H9 (cell line): ENCODE measurements at regions not wholly inside any gene's neighbourhood (a gene's known extent, or its start where the extent isn't known, plus 50 kb on each side); places are given as distances from the start of the nearest gene placed in this dataset.
A peak's percentile ranks its signal among the peaks of the same experiment; 100 is the strongest.
"Not testable (repeated sequence)": the region's sequence is repeated elsewhere in the genome, so short reads cannot be mapped to it uniquely, and the experiment has no call there.

ENCODE experiments used
- DNase-seq: peaks from one replicate; pipeline ENCODE4 v3.0.0-alpha.2; 2017
- H2AFZ ChIP-seq: one replicate; pipeline ENCODE4 v1.6.1; 2013; ENCODE audit warnings: mild to moderate bottlenecking, low read length, control low read depth, moderate library complexity
- H2AK5ac ChIP-seq: 2 replicates; pipeline ENCODE4 v1.6.1; 2013; ENCODE audit warnings: low read length, control low read depth, mixed read lengths; ENCODE audit not compliant: insufficient read length
- H2BK120ac ChIP-seq: one replicate; pipeline ENCODE4 v1.6.1; 2013; ENCODE audit warnings: low read depth, mild to moderate bottlenecking, low read length, control low read depth, inconsistent platforms; ENCODE audit not compliant: poor library complexity, severe bottlenecking
- H2BK12ac ChIP-seq: 2 replicates; pipeline ENCODE4 v1.6.1; 2013; ENCODE audit warnings: low read length, control low read depth, mixed read lengths, low read depth; ENCODE audit not compliant: insufficient read length
- H2BK15ac ChIP-seq: 2 replicates; pipeline ENCODE4 v1.6.1; 2013; ENCODE audit warnings: low read depth, low read length, control low read depth
- H2BK20ac ChIP-seq: one replicate; pipeline ENCODE4 v1.6.1; 2013; ENCODE audit warnings: low read depth, mild to moderate bottlenecking, low read length, control low read depth, inconsistent platforms; ENCODE audit not compliant: poor library complexity, severe bottlenecking
- H2BK5ac ChIP-seq: 2 replicates; pipeline ENCODE4 v1.6.1; 2013; ENCODE audit warnings: low read length, control low read depth, mixed read lengths; ENCODE audit not compliant: insufficient read length
- H3K14ac ChIP-seq: 2 replicates; pipeline ENCODE4 v1.6.1; 2013; ENCODE audit warnings: low read length, control low read depth; ENCODE audit not compliant: insufficient read depth
- H3K18ac ChIP-seq: 2 replicates; pipeline ENCODE4 v1.6.1; 2013; ENCODE audit warnings: low read depth, mild to moderate bottlenecking, mixed read lengths, low read length, control low read depth; ENCODE audit not compliant: insufficient read length
- H3K23ac ChIP-seq: 2 replicates; pipeline ENCODE4 v1.6.1; 2013; ENCODE audit warnings: low read length, control low read depth, mixed read lengths, low read depth; ENCODE audit not compliant: insufficient read length
- H3K23me2 ChIP-seq: 2 replicates; pipeline ENCODE4 v1.6.1; 2013; ENCODE audit warnings: low read depth, mild to moderate bottlenecking, mixed read lengths, low read length, control low read depth; ENCODE audit not compliant: insufficient read length, poor library complexity, severe bottlenecking
- H3K27ac ChIP-seq: 2 replicates; pipeline ENCODE4 v1.5.1; 2013; ENCODE audit warnings: low read length, control low read depth, mixed read lengths, low read depth; ENCODE audit not compliant: insufficient read length
- H3K27me3 ChIP-seq: 2 replicates; pipeline ENCODE4 v1.6.1; 2013; ENCODE audit warnings: low read length, control low read depth, inconsistent platforms; ENCODE audit not compliant: insufficient read depth
- H3K4ac ChIP-seq: 2 replicates; pipeline ENCODE4 v1.6.1; 2013; ENCODE audit warnings: low read depth, mild to moderate bottlenecking, control low read depth, inconsistent platforms, low read length, moderate library complexity
- H3K4me1 ChIP-seq: 2 replicates; pipeline ENCODE4 v1.6.1; 2013; ENCODE audit warnings: low read length, control low read depth, inconsistent platforms; ENCODE audit not compliant: insufficient read depth
- H3K4me2 ChIP-seq: 2 replicates; pipeline ENCODE4 v1.6.1; 2013; ENCODE audit warnings: low read length, control low read depth, mixed read lengths; ENCODE audit not compliant: insufficient read length, insufficient read depth
- H3K56ac ChIP-seq: 2 replicates; pipeline ENCODE4 v1.6.1; 2013; ENCODE audit warnings: low read depth, mild to moderate bottlenecking, mixed read lengths, low read length, control low read depth; ENCODE audit not compliant: insufficient read length
- H3K79me1 ChIP-seq: 2 replicates; pipeline ENCODE4 v1.6.1; 2013; ENCODE audit warnings: low read depth, mild to moderate bottlenecking, moderate library complexity, low read length, control low read depth, inconsistent platforms; ENCODE audit not compliant: insufficient read depth, poor library complexity, severe bottlenecking
- H3K79me2 ChIP-seq: 2 replicates; pipeline ENCODE4 v1.6.1; 2013; ENCODE audit warnings: low read length, control low read depth, inconsistent platforms; ENCODE audit not compliant: insufficient read depth
- H3K9ac ChIP-seq: 2 replicates; pipeline ENCODE4 v1.6.1; 2013; ENCODE audit warnings: low read length, control low read depth, mixed read lengths; ENCODE audit not compliant: insufficient read length; ENCODE audit errors: extremely low read depth
- H3K9me3 ChIP-seq: one replicate; pipeline ENCODE4 v1.6.1; 2013; ENCODE audit warnings: low read depth, low read length, inconsistent platforms; ENCODE audit not compliant: control insufficient read depth
- H3T11ph ChIP-seq: one replicate; pipeline ENCODE4 v1.6.1; 2013; ENCODE audit warnings: mild to moderate bottlenecking, low read length, control low read depth, inconsistent platforms
- H4K20me1 ChIP-seq: one replicate; pipeline ENCODE4 v1.6.1; 2013; ENCODE audit not compliant: control insufficient read depth, insufficient read length, insufficient read depth
- H4K5ac ChIP-seq: 2 replicates; pipeline ENCODE4 v1.6.1; 2013; ENCODE audit warnings: low read depth, mild to moderate bottlenecking, mixed read lengths, low read length, control low read depth; ENCODE audit not compliant: insufficient read length
- H4K8ac ChIP-seq: replicated peaks from 2 replicates; pipeline ENCODE4 v1.6.1; 2013; ENCODE audit warnings: low read length, control low read depth, mixed read lengths, low read depth; ENCODE audit not compliant: insufficient read length
- H4K91ac ChIP-seq: 2 replicates; pipeline ENCODE4 v1.6.1; 2013; ENCODE audit warnings: low read depth, mild to moderate bottlenecking, moderate library complexity, mixed read lengths, low read length, control low read depth; ENCODE audit not compliant: insufficient read length
- H3K27ac Mint-ChIP-seq, 3 experiments: 2 replicates in 2 of 3; 3 replicates in 1 of 3; pipeline ENCODE4 v1.8.0; 2020 to 2021; ENCODE audit warnings: mixed read lengths in 3 of 3, mild to moderate bottlenecking in 1 of 3, moderate library complexity in 1 of 3
- H3K27me3 Mint-ChIP-seq: 2 replicates; pipeline ENCODE4 v1.8.0; 2021; ENCODE audit warnings: low read depth, mild to moderate bottlenecking, moderate library complexity, mixed read lengths
- H3K36me3 Mint-ChIP-seq, 3 experiments: 2 replicates in 2 of 3; 3 replicates in 1 of 3; pipeline ENCODE4 v1.8.0; 2020 to 2021; ENCODE audit warnings: low read depth in 3 of 3, mixed read lengths in 3 of 3; ENCODE audit not compliant: insufficient read depth in 1 of 3
- H3K4me1 Mint-ChIP-seq, 2 experiments: 2 replicates each; pipeline ENCODE4 v1.8.0; 2020; ENCODE audit warnings: mixed read lengths in 2 of 2
- H3K4me3 Mint-ChIP-seq, 2 experiments: 2 replicates in 1 of 2; 3 replicates in 1 of 2; pipeline ENCODE4 v1.8.0; 2020 to 2021; ENCODE audit warnings: mild to moderate bottlenecking in 2 of 2, mixed read lengths in 2 of 2, moderate library complexity in 1 of 2
- H3K9me3 Mint-ChIP-seq, 2 experiments: 2 replicates in 1 of 2; 3 replicates in 1 of 2; pipeline ENCODE4 v1.8.0; 2020; ENCODE audit warnings: mild to moderate bottlenecking in 2 of 2, mixed read lengths in 2 of 2, moderate library complexity in 1 of 2
- CTCF ChIP-seq: fragments of 200-600 bp; sonication (generic); conservative IDR thresholded peaks from 3 replicates; pipeline ENCODE4 v1.8.0; 2021; ENCODE audit warnings: antibody characterized with exemption, mild to moderate bottlenecking
- WGBS: extraction: QIAGEN DNeasy Blood & Tissue Kit; methylation state at CpG from one replicate; pipeline ENCODE4 v1.1.7; 2013; ENCODE audit warnings: missing lambda C conversion rate, low lambda C conversion rate, mixed read lengths; ENCODE audit not compliant: insufficient read length; ENCODE audit errors: extremely low coverage; 5-methylcytosine and 5-hydroxymethylcytosine counted together

- Histone ChIP-seq H2BK15ac (no peak overlapping the region), H3K4me1 (no peaks in the 10 kb centered on the region), H3T11ph (no peak overlapping the region), H3K79me1 (no peaks in the 10 kb centered on the region), H4K5ac (no peak overlapping the region), H3K18ac (no peak overlapping the region), H2AK5ac (no peak overlapping the region), H3K27me3 (no peaks in the 10 kb centered on the region), H3K4ac (no peak overlapping the region), H3K23me2 (no peaks in the 10 kb centered on the region), H3K9ac (no peak overlapping the region), H3K23ac (no peak overlapping the region), H4K20me1 (no peaks in the 10 kb centered on the region), H2BK20ac (no peak overlapping the region), H3K9me3 (no peaks in the 10 kb centered on the region), H4K8ac (no peak overlapping the region), H2BK120ac (no peak overlapping the region), H3K56ac (no peak overlapping the region), H2BK5ac (no peak overlapping the region), H3K4me2 (no peak overlapping the region), H2BK12ac (no peak overlapping the region), H3K79me2 (no peaks in the 10 kb centered on the region), H4K91ac (no peak overlapping the region), H3K14ac (no peak overlapping the region), H2AFZ (no peak overlapping the region), H3K27ac (no peak overlapping the region)
- TF ChIP-seq CTCF, result no peak
- peaks cover 20 to 28% (median 28%) of the 10 kb centered on the region in 3 experiments for H3K36me3 Mint-ChIP-seq
- no peak for DNase-seq
- no peak overlapping the region for H3K27ac Mint-ChIP-seq
- no peak overlapping the region for H3K4me3 Mint-ChIP-seq
- H3K4me1 Mint-ChIP-seq, result peaks cover 0 to 8% of the 10 kb centered on the region in 2 experiments; a peak in 1 of 4 replicates
- no peaks in the 10 kb centered on the region for H3K27me3 Mint-ChIP-seq
- peaks cover 18 to 28% of the 10 kb centered on the region in 2 experiments for H3K9me3 Mint-ChIP-seq
Observed at GRCh38 chr16:60087530-60087929, 1353.4 kb upstream of the GOT2 start.

GRCh38 chr16:60078819-60079218 is 1344.7 kb upstream of the GOT2 start:
- not testable (repeated sequence) for H3K56ac ChIP-seq, H3K36me3 Mint-ChIP-seq, H3T11ph ChIP-seq, H3K27ac ChIP-seq, H2BK120ac ChIP-seq, DNase-seq, H3K4me2 ChIP-seq, H3K27me3 Mint-ChIP-seq, H2AK5ac ChIP-seq, H2AFZ ChIP-seq, H4K8ac ChIP-seq, H3K79me1 ChIP-seq, H3K23ac ChIP-seq, H3K79me2 ChIP-seq, H2BK20ac ChIP-seq, H3K9me3 ChIP-seq, H3K23me2 ChIP-seq, H2BK5ac ChIP-seq, H3K4ac ChIP-seq, H3K9ac ChIP-seq, H2BK12ac ChIP-seq, H3K9me3 Mint-ChIP-seq, H4K91ac ChIP-seq, H2BK15ac ChIP-seq, H4K5ac ChIP-seq, H3K4me1 ChIP-seq, H3K14ac ChIP-seq, H3K18ac ChIP-seq, H3K27me3 ChIP-seq, H4K20me1 ChIP-seq
- no CpG with 5 or more reads among the region's 10 CpGs for WGBS
- Mint-ChIP-seq H3K4me3 (peak overlapping the region in 1 of 2 experiments; percentile 45; a peak in 3 of 5 replicates), H3K4me1 (peaks cover 11 to 27% of the 10 kb centered on the region in 2 experiments; a peak in 3 of 4 replicates), H3K27ac (peak overlapping the region in 2 of 3 experiments; percentile 65 to 83; a peak in 3 of 7 replicates)
